HG03045 (cell line): ENCODE measurements at regions not wholly inside any gene's neighbourhood (a gene's known extent, or its start where the extent isn't known, plus 50 kb on each side); places are given as distances from the start of the nearest gene placed in this dataset.
"Not testable (repeated sequence)": the region's sequence is repeated elsewhere in the genome, so short reads cannot be mapped to it uniquely, and the experiment has no call there.

Experiments
- ATAC-seq: cut with Tn5 transposase; IDR thresholded peaks from one replicate; pipeline ENCODE4 v1.9.1; 2021; ENCODE audit warnings: mild to moderate bottlenecking, moderate library complexity; ENCODE audit not compliant: unreplicated experiment

- no peak for ATAC-seq
Observed at GRCh38 chr11:45413156-45413858, 127.2 kb upstream of the SYT13 start.

- no peak for ATAC-seq
Observed at GRCh38 chr11:45412521-45412920, 126.4 kb upstream of the SYT13 start.

GRCh38 chr11:45412051-45412471 is 125.9 kb upstream of the SYT13 start:
- ATAC-seq, result no peak

- no peak for ATAC-seq
Observed at GRCh38 chr11:45411228-45411946, 125.2 kb upstream of the SYT13 start.

- no peak for ATAC-seq
Observed at GRCh38 chr11:45410391-45411227, 124.5 kb upstream of the SYT13 start.

- ATAC-seq, result no peak
Observed at GRCh38 chr11:45409587-45409986, 123.4 kb upstream of the SYT13 start.

- no peak for ATAC-seq
Observed at GRCh38 chr11:45407226-45407625, 121.1 kb upstream of the SYT13 start.

- ATAC-seq, result no peak
Observed at GRCh38 chr11:45405916-45406670, 120.0 kb upstream of the SYT13 start.

GRCh38 chr11:45403521-45403920 is 117.4 kb upstream of the SYT13 start:
- ATAC-seq, result not testable (repeated sequence)

- ATAC-seq, result no peak
Observed at GRCh38 chr11:45402049-45402630, 116.0 kb upstream of the SYT13 start.

GRCh38 chr11:45400591-45400990 is 114.5 kb upstream of the SYT13 start:
- no peak for ATAC-seq

GRCh38 chr11:45399166-45399565 is 113.0 kb upstream of the SYT13 start:
- ATAC-seq, result no peak

- ATAC-seq, result no peak
Observed at GRCh38 chr11:45398325-45398724, 112.2 kb upstream of the SYT13 start.

GRCh38 chr11:45396394-45396793 is 110.3 kb upstream of the SYT13 start:
- no peak for ATAC-seq

- ATAC-seq, result no peak
Observed at GRCh38 chr11:45395947-45396346, 109.8 kb upstream of the SYT13 start.

GRCh38 chr11:45395421-45395820 is 109.3 kb upstream of the SYT13 start:
- ATAC-seq, result no peak

- ATAC-seq, result no peak
Observed at GRCh38 chr11:45394294-45395085, 108.3 kb upstream of the SYT13 start.

- no peak for ATAC-seq
Observed at GRCh38 chr11:45393826-45394225, 107.7 kb upstream of the SYT13 start.

GRCh38 chr11:45393334-45393733 is 107.2 kb upstream of the SYT13 start:
- ATAC-seq, result no peak
